HCT116 (cell line): ENCODE measurements at regions not wholly inside any gene's neighbourhood (a gene's known extent, or its start where the extent isn't known, plus 50 kb on each side); places are given as distances from the start of the nearest gene placed in this dataset.

Experiments
- CEBPB ChIP-seq: IDR thresholded peaks from 2 replicates; pipeline ENCODE4 v1.6.1; 2012; ENCODE audit warnings: low read depth
- EZH2 ChIP-seq: fragments of 200-600 bp; sonication (generic); IDR thresholded peaks from 2 replicates; pipeline ENCODE4 v1.6.1; 2017; ENCODE audit warnings: antibody characterized with exemption, mixed run types
- EZH2phosphoT487 ChIP-seq: fragments of 200-600 bp; IDR thresholded peaks from 2 replicates; pipeline ENCODE4 v1.6.1; 2018; ENCODE audit warnings: antibody characterized with exemption, borderline replicate concordance
- JUND ChIP-seq: IDR thresholded peaks from 2 replicates; pipeline ENCODE4 v1.6.1; 2012
- POLR2A ChIP-seq: IDR thresholded peaks from 2 replicates; pipeline ENCODE4 v1.7.0; 2011; ENCODE audit warnings: borderline replicate concordance; ENCODE audit not compliant: insufficient read depth, insufficient read length; ENCODE audit errors: extremely low read depth
- POLR2AphosphoS5 ChIP-seq: IDR thresholded peaks from 2 replicates; pipeline ENCODE4 v1.6.1; 2011; ENCODE audit warnings: mild to moderate bottlenecking, low read depth, low read length, moderate library complexity
- YY1 ChIP-seq: IDR thresholded peaks from 2 replicates; pipeline ENCODE4 v1.6.1; 2011; ENCODE audit warnings: low read length, low read depth, moderate library complexity, mild to moderate bottlenecking; ENCODE audit not compliant: insufficient replicate concordance; ENCODE audit errors: extremely low read depth
- TF ChIP-seq, protein P1 (sequence below), 3 experiments: fragments of 200-600 bp in 1 of 3; sonication (generic) in 1 of 3; IDR thresholded peaks in 2 of 3; conservative IDR thresholded peaks in 1 of 3; 2 replicates each; pipeline ENCODE4 v1.5.1; 2012 to 2017; ENCODE audit warnings: low read depth in 2 of 3, low read length in 2 of 3, antibody characterized with exemption in 1 of 3, borderline replicate concordance in 1 of 3, control low read depth in 1 of 3, mild to moderate bottlenecking in 1 of 3, mixed read lengths in 1 of 3, mixed run types in 1 of 3, moderate library complexity in 1 of 3; ENCODE audit not compliant: insufficient read depth in 1 of 3
- TF ChIP-seq, protein P2 (sequence below): IDR thresholded peaks from 2 replicates; pipeline ENCODE4 v1.6.1; 2012; ENCODE audit warnings: low read depth

DNA sequence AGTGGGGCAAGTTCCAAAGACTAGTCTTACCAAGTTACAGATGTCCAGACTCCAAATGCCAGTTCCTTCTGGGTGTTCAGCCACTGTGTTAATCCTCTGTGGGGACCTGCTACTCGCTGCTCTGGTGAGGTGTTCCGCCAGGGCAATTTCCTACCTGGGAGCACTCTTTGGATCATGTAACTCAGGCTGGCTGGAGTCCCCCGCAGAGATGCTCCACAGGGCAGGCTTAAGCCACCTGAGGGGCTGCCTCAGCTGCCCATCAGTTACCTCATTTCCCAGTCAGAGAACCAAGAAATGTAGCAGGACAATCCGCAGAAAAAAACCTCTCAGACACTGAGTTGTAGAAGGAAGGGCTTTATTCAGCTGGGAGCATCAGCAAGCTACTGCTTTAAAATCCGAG lies 133.8 kb downstream of the ZNF737 start:
- TF ChIP-seq, protein P1, sequence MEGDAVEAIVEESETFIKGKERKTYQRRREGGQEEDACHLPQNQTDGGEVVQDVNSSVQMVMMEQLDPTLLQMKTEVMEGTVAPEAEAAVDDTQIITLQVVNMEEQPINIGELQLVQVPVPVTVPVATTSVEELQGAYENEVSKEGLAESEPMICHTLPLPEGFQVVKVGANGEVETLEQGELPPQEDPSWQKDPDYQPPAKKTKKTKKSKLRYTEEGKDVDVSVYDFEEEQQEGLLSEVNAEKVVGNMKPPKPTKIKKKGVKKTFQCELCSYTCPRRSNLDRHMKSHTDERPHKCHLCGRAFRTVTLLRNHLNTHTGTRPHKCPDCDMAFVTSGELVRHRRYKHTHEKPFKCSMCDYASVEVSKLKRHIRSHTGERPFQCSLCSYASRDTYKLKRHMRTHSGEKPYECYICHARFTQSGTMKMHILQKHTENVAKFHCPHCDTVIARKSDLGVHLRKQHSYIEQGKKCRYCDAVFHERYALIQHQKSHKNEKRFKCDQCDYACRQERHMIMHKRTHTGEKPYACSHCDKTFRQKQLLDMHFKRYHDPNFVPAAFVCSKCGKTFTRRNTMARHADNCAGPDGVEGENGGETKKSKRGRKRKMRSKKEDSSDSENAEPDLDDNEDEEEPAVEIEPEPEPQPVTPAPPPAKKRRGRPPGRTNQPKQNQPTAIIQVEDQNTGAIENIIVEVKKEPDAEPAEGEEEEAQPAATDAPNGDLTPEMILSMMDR (IDR thresholded peaks at IDR 0.05 in 2 of 3, conservative IDR thresholded peaks at IDR 0.05 in 1 of 3; ENCODE audit: borderline replicate concordance in 1 of 3, insufficient read depth in 1 of 3, low read depth in 2 of 3, low read length in 2 of 3) = no peak
- TF ChIP-seq JUND (no peak), POLR2A (no peak), POLR2AphosphoS5 (no peak), EZH2phosphoT487 (no peak), EZH2 (no peak), CEBPB (no peak), YY1 (no peak)
- TF ChIP-seq, protein P2, sequence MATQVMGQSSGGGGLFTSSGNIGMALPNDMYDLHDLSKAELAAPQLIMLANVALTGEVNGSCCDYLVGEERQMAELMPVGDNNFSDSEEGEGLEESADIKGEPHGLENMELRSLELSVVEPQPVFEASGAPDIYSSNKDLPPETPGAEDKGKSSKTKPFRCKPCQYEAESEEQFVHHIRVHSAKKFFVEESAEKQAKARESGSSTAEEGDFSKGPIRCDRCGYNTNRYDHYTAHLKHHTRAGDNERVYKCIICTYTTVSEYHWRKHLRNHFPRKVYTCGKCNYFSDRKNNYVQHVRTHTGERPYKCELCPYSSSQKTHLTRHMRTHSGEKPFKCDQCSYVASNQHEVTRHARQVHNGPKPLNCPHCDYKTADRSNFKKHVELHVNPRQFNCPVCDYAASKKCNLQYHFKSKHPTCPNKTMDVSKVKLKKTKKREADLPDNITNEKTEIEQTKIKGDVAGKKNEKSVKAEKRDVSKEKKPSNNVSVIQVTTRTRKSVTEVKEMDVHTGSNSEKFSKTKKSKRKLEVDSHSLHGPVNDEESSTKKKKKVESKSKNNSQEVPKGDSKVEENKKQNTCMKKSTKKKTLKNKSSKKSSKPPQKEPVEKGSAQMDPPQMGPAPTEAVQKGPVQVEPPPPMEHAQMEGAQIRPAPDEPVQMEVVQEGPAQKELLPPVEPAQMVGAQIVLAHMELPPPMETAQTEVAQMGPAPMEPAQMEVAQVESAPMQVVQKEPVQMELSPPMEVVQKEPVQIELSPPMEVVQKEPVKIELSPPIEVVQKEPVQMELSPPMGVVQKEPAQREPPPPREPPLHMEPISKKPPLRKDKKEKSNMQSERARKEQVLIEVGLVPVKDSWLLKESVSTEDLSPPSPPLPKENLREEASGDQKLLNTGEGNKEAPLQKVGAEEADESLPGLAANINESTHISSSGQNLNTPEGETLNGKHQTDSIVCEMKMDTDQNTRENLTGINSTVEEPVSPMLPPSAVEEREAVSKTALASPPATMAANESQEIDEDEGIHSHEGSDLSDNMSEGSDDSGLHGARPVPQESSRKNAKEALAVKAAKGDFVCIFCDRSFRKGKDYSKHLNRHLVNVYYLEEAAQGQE = no peak
